IMR-90 (cell line): ENCODE measurements at regions not wholly inside any gene's neighbourhood (a gene's known extent, or its start where the extent isn't known, plus 50 kb on each side); places are given as distances from the start of the nearest gene placed in this dataset.

Experiments
- ATAC-seq: fragments of 200-7000 bp; cut with Tn5 transposase; 2 replicates; pipeline ENCODE4 v1.9.1; 2020; ENCODE audit warnings: low read depth, mild to moderate bottlenecking, moderate library complexity
- BruUV-seq: library from RNA; stranded (reverse); fragments of 400-500 nt; replicated peaks from 2 replicates; lab custom pipeline; 2021; lab: Mats Ljungman, UMichigan
- CTCF ChIA-PET: fragments of 300-600 bp; formaldehyde crosslinking; extraction: SDS; loops from one replicate; lab custom pipeline; 2021; ENCODE audit warnings: antibody characterized with exemption; lab: Yijun Ruan, JAX
- POLR2A ChIA-PET: fragments of 300-600 bp; sonication (Branson Sonifier 250); formaldehyde crosslinking; loops from one replicate; lab custom pipeline; 2022; ENCODE audit warnings: antibody characterized with exemption; ENCODE audit not compliant: unreplicated experiment; lab: Charles Lee
- DNase-seq: peaks from one replicate; pipeline ENCODE4 v3.0.0; 2013
- H2AFZ ChIP-seq: replicated peaks from 2 replicates; pipeline ENCODE3; 2013; ENCODE audit warnings: low read length, mild to moderate bottlenecking; ENCODE audit not compliant: poor library complexity
- H2AK5ac ChIP-seq: 2 replicates; pipeline ENCODE4 v1.6.1; 2013; ENCODE audit warnings: low read depth, low read length, inconsistent platforms
- H2AK9ac ChIP-seq: replicated peaks from 2 replicates; pipeline ENCODE3; 2013; ENCODE audit warnings: mild to moderate bottlenecking, low read depth, low read length, moderate library complexity; ENCODE audit not compliant: poor library complexity
- H2BK120ac ChIP-seq: 2 replicates; pipeline ENCODE4 v1.6.1; 2013; ENCODE audit warnings: low read depth, low read length, inconsistent platforms
- H2BK15ac ChIP-seq: 3 replicates; pipeline ENCODE4 v1.6.1; 2013; ENCODE audit warnings: low read depth, low read length, inconsistent platforms
- H2BK20ac ChIP-seq: 2 replicates; pipeline ENCODE4 v1.6.1; 2013; ENCODE audit warnings: low read depth, mild to moderate bottlenecking, inconsistent platforms, low read length, moderate library complexity
- H2BK5ac ChIP-seq: 2 replicates; pipeline ENCODE4 v1.6.1; 2013; ENCODE audit warnings: mild to moderate bottlenecking, low read depth, low read length, inconsistent platforms; ENCODE audit not compliant: poor library complexity, severe bottlenecking
- H3K14ac ChIP-seq: replicated peaks from 2 replicates; pipeline ENCODE4 v1.6.1; 2013; ENCODE audit warnings: low read depth, low read length, inconsistent platforms
- H3K18ac ChIP-seq: 2 replicates; pipeline ENCODE4 v1.6.1; 2013; ENCODE audit warnings: low read depth, low read length, control low read depth
- H3K23ac ChIP-seq: 2 replicates; pipeline ENCODE4 v1.6.1; 2013; ENCODE audit warnings: low read depth, low read length, inconsistent platforms
- H3K27ac ChIP-seq: 2 replicates; pipeline ENCODE4 v1.5.1; 2013; ENCODE audit warnings: mild to moderate bottlenecking, control low read depth, low read length; ENCODE audit not compliant: insufficient read depth
- H3K27me3 ChIP-seq: 2 replicates; pipeline ENCODE4 v1.6.1; 2013; ENCODE audit warnings: low read length; ENCODE audit not compliant: control insufficient read depth, insufficient read depth
- H3K36me3 ChIP-seq: 2 replicates; pipeline ENCODE4 v1.6.1; 2013; ENCODE audit warnings: low read length, mixed read lengths; ENCODE audit not compliant: control insufficient read depth, insufficient read depth
- H3K4ac ChIP-seq: 2 replicates; pipeline ENCODE4 v1.6.1; 2013; ENCODE audit warnings: low read depth, low read length, inconsistent platforms
- H3K4me1 ChIP-seq: 2 replicates; pipeline ENCODE4 v1.6.1; 2013; ENCODE audit warnings: low read length, mixed read lengths; ENCODE audit not compliant: control insufficient read depth, insufficient read depth
- H3K4me2 ChIP-seq: 2 replicates; pipeline ENCODE4 v1.6.1; 2013; ENCODE audit warnings: low read depth, mild to moderate bottlenecking, control low read depth, low read length, moderate library complexity
- H3K4me3 ChIP-seq: 2 replicates; pipeline ENCODE4 v1.5.1; 2013; ENCODE audit warnings: low read depth, mild to moderate bottlenecking, control low read depth, low read length, moderate library complexity; ENCODE audit not compliant: insufficient read depth
- H3K56ac ChIP-seq: 2 replicates; pipeline ENCODE4 v1.6.1; 2013; ENCODE audit warnings: low read length, inconsistent platforms; ENCODE audit not compliant: insufficient read depth; ENCODE audit errors: extremely low read depth
- H3K79me1 ChIP-seq, 2 experiments: 2 replicates each; pipeline ENCODE4 v1.6.1; 2013; ENCODE audit warnings: low read length in 2 of 2, inconsistent platforms in 1 of 2, low read depth in 1 of 2
- H3K9ac ChIP-seq: 2 replicates; pipeline ENCODE4 v1.6.1; 2013; ENCODE audit warnings: low read depth, low read length, control low read depth
- H3K9me1 ChIP-seq: 2 replicates; pipeline ENCODE4 v1.6.1; 2013; ENCODE audit warnings: low read length, inconsistent platforms; ENCODE audit not compliant: insufficient read depth
- H3K9me3 ChIP-seq: 2 replicates; pipeline ENCODE4 v1.6.1; 2013; ENCODE audit warnings: low read length; ENCODE audit not compliant: control insufficient read depth, insufficient read depth
- H4K20me1 ChIP-seq: 2 replicates; pipeline ENCODE4 v1.6.1; 2013; ENCODE audit warnings: low read length, inconsistent platforms; ENCODE audit not compliant: insufficient read depth
- H4K5ac ChIP-seq: 2 replicates; pipeline ENCODE4 v1.6.1; 2013; ENCODE audit warnings: mild to moderate bottlenecking, low read depth, low read length, control low read depth
- H4K8ac ChIP-seq, 2 experiments: 2 replicates each; pipeline ENCODE4 v1.6.1; 2013; ENCODE audit warnings: low read depth in 2 of 2, low read length in 2 of 2, control low read depth in 1 of 2, inconsistent platforms in 1 of 2
- H4K91ac ChIP-seq: 2 replicates; pipeline ENCODE4 v1.6.1; 2013; ENCODE audit warnings: low read depth, low read length, inconsistent platforms; ENCODE audit not compliant: insufficient read depth
- BHLHE40 ChIP-seq: fragments of 150-350 bp; IDR thresholded peaks from 2 replicates; pipeline ENCODE4 v1.6.1; 2016; ENCODE audit warnings: mild to moderate bottlenecking, low read depth, low read length
- CEBPB ChIP-seq: IDR thresholded peaks from 2 replicates; pipeline ENCODE4 v1.6.1; 2012; ENCODE audit warnings: low read depth, low read length, improper control_type of control experiment
- CHD1 ChIP-seq: IDR thresholded peaks from 2 replicates; pipeline ENCODE4 v1.6.1; 2012; ENCODE audit warnings: low read depth, low read length, improper control_type of control experiment
- MAFK ChIP-seq: IDR thresholded peaks from 2 replicates; pipeline ENCODE4 v1.6.1; 2012; ENCODE audit warnings: low read depth, low read length, improper control_type of control experiment
- MAZ ChIP-seq: IDR thresholded peaks from 2 replicates; pipeline ENCODE4 v1.6.1; 2012; ENCODE audit warnings: low read depth, mild to moderate bottlenecking, low read length, improper control_type of control experiment, moderate library complexity, borderline replicate concordance
- MXI1 ChIP-seq: IDR thresholded peaks from 2 replicates; pipeline ENCODE4 v1.6.1; 2012; ENCODE audit warnings: low read depth, mild to moderate bottlenecking, low read length, moderate library complexity, borderline replicate concordance
- NFE2L2 ChIP-seq: fragments of 150-350 bp; IDR thresholded peaks from 2 replicates; pipeline ENCODE4 v1.6.1; 2016; ENCODE audit warnings: low read depth, mild to moderate bottlenecking, low read length
- POLR2A ChIP-seq: IDR thresholded peaks from 2 replicates; pipeline ENCODE4 v1.6.1; 2012; ENCODE audit warnings: mild to moderate bottlenecking, low read depth, low read length
- RAD21 ChIP-seq: IDR thresholded peaks from 2 replicates; pipeline ENCODE4 v1.6.1; 2012; ENCODE audit warnings: low read length, improper control_type of control experiment
- RCOR1 ChIP-seq: IDR thresholded peaks from 2 replicates; pipeline ENCODE4 v1.6.1; 2012; ENCODE audit warnings: mild to moderate bottlenecking, low read length, improper control_type of control experiment; ENCODE audit not compliant: insufficient replicate concordance
- SMC3 ChIP-seq: fragments of 150-350 bp; IDR thresholded peaks from 2 replicates; pipeline ENCODE4 v1.6.1; 2016; ENCODE audit warnings: low read depth, mild to moderate bottlenecking, antibody characterized with exemption, low read length, moderate library complexity
- WGBS, 2 experiments: methylation state at CpG; one replicate each; pipeline versions ENCODE4 v1.1.5 to v1.1.7; 2013; ENCODE audit warnings: missing lambda C conversion rate in 2 of 2; ENCODE audit not compliant: insufficient read length in 1 of 2; ENCODE audit errors: extremely low coverage in 2 of 2; 5-methylcytosine and 5-hydroxymethylcytosine counted together
- dilution Hi-C: fragments of 300-500 bp; cut with HindIII; formaldehyde crosslinking; loops from one replicate; pipeline ENCODE4 v1.14.3; 2018; ENCODE audit warnings: low sequenced_read_pairs; ENCODE audit not compliant: unreplicated experiment
- in situ Hi-C: fragments of 300-500 bp; cut with MboI; formaldehyde crosslinking; loops from 3 replicates; pipeline ENCODE4 v1.14.3; 2019; ENCODE audit warnings: low sequenced_read_pairs, inconsistent platforms, mixed read lengths
- intact Hi-C: fragments of 100-400 bp; cut with micrococcal nuclease; formaldehyde crosslinking; loops from 2 replicates; pipeline ENCODE4 v1.10.0; 2022
- TF ChIP-seq, protein P1 (sequence below): fragments of 150-350 bp; IDR thresholded peaks from 2 replicates; pipeline ENCODE4 v1.6.1; 2017; ENCODE audit warnings: mild to moderate bottlenecking, antibody characterized with exemption, low read length, low read depth
- TF ChIP-seq, protein P2 (sequence below): conservative IDR thresholded peaks from 2 replicates; pipeline ENCODE4 v1.5.1; 2012; ENCODE audit warnings: mild to moderate bottlenecking, low read depth, low read length, improper control_type of control experiment

DNA sequence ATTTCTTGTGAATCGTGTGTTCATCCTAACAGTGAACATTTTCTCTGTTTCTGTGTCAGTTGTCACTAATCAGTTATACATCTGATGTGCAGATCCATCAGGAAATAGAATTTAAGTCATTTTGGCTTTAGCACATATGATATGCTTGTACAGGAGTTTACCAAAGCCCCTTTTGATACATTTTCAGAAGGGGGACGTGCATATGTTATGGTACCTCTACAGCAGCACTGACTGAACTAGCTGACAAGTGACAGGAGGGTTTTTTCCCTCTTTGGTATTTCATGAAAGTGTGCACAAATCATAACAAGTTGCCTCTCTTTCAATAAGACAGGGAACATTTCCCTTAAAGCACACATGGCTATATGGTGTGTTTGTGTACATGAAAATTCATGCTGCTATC is 536.5 kb downstream of the PLCL1 start:
- Histone ChIP-seq H3K9me1 (no peaks in the 10 kb centered on the region), H3K4me2 (no peak overlapping the region), H2BK5ac (no peak overlapping the region), H2AK5ac (no peak overlapping the region), H3K79me1 (no peaks in the 10 kb centered on the region), H3K4ac (no peak overlapping the region), H3K27ac (no peak overlapping the region), H2AK9ac (no peak overlapping the region), H3K36me3 (no peaks in the 10 kb centered on the region), H2BK15ac (no peak overlapping the region), H4K8ac (no peak overlapping the region), H2BK120ac (no peak overlapping the region), H2BK20ac (no peak overlapping the region), H4K5ac (no peak overlapping the region), H3K27me3 (no peaks in the 10 kb centered on the region), H4K91ac (no peak overlapping the region), H3K4me3 (no peak overlapping the region), H3K56ac (no peak overlapping the region), H2AFZ (no peak overlapping the region), H3K9ac (no peak overlapping the region), H3K4me1 (no peaks in the 10 kb centered on the region), H3K14ac (no peak overlapping the region), H3K9me3 (no peaks in the 10 kb centered on the region), H3K18ac (no peak overlapping the region), H3K23ac (no peak overlapping the region), H4K20me1 (no peaks in the 10 kb centered on the region)
- TF ChIP-seq MAZ (no peak), SMC3 (no peak), CHD1 (no peak), BHLHE40 (no peak), RAD21 (no peak), POLR2A (no peak), NFE2L2 (no peak), RCOR1 (no peak), CEBPB (no peak), MXI1 (no peak), MAFK (no peak)
- TF ChIP-seq, protein P1, sequence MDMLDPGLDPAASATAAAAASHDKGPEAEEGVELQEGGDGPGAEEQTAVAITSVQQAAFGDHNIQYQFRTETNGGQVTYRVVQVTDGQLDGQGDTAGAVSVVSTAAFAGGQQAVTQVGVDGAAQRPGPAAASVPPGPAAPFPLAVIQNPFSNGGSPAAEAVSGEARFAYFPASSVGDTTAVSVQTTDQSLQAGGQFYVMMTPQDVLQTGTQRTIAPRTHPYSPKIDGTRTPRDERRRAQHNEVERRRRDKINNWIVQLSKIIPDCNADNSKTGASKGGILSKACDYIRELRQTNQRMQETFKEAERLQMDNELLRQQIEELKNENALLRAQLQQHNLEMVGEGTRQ, result no peak
- TF ChIP-seq, protein P2, sequence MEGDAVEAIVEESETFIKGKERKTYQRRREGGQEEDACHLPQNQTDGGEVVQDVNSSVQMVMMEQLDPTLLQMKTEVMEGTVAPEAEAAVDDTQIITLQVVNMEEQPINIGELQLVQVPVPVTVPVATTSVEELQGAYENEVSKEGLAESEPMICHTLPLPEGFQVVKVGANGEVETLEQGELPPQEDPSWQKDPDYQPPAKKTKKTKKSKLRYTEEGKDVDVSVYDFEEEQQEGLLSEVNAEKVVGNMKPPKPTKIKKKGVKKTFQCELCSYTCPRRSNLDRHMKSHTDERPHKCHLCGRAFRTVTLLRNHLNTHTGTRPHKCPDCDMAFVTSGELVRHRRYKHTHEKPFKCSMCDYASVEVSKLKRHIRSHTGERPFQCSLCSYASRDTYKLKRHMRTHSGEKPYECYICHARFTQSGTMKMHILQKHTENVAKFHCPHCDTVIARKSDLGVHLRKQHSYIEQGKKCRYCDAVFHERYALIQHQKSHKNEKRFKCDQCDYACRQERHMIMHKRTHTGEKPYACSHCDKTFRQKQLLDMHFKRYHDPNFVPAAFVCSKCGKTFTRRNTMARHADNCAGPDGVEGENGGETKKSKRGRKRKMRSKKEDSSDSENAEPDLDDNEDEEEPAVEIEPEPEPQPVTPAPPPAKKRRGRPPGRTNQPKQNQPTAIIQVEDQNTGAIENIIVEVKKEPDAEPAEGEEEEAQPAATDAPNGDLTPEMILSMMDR, result no peak
- dilution Hi-C loops (no loop called here), in situ Hi-C loops (no loop called here), intact Hi-C loops (no loop called here)
- ATAC-seq (no peak), DNase-seq (no peak)
- WGBS, 2 experiments, result no CpG with 5 or more reads among the region's 2 CpGs
- no TSS peak for BruUV-seq
- CTCF ChIA-PET, result interaction anchor here (0.7 kb wide), 1 partner anchor 9 kb away, joined by 3 read pairs; no protein-coding TSS in a partner anchor
- POLR2A ChIA-PET, result no interaction called here
